PC-9 (cell line): ENCODE measurements at regions not wholly inside any gene's neighbourhood (a gene's known extent, or its start where the extent isn't known, plus 50 kb on each side); places are given as distances from the start of the nearest gene placed in this dataset.

Source experiments
- BruUV-seq: library from RNA; stranded (reverse); fragments of 400-500 nt; replicated peaks from 2 replicates; lab custom pipeline; 2021; lab: Mats Ljungman, UMichigan
- CTCF ChIA-PET: fragments of 300-600 bp; sonication (Branson Sonifier 250); formaldehyde crosslinking; loops from one replicate; lab custom pipeline; 2022; ENCODE audit warnings: antibody characterized with exemption; lab: Charles Lee
- POLR2A ChIA-PET: fragments of 300-600 bp; sonication (Branson Sonifier 250); formaldehyde crosslinking; loops from one replicate; lab custom pipeline; 2022; ENCODE audit warnings: antibody characterized with exemption; ENCODE audit not compliant: unreplicated experiment; lab: Charles Lee
- DNase-seq, 2 experiments: peaks; one replicate each; pipeline versions ENCODE4 v3.0.0 to v3.0.0-alpha.2; 2015 to 2022; ENCODE audit warnings: mixed read lengths in 1 of 2
- H2AFZ ChIP-seq: fragments of 200-600 bp; sonication (generic); 2 replicates; pipeline ENCODE4 v1.8.1; 2017; ENCODE audit warnings: antibody characterized with exemption
- H3F3A ChIP-seq: fragments of 200-600 bp; sonication (generic); 2 replicates; pipeline ENCODE4 v1.8.1; 2017; ENCODE audit warnings: antibody characterized with exemption, mild to moderate bottlenecking, low read depth; ENCODE audit not compliant: insufficient read depth
- H3K27ac ChIP-seq: fragments of 200-600 bp; sonication (generic); 2 replicates; pipeline ENCODE4 v1.6.1; 2016; ENCODE audit warnings: mixed run types
- H3K27me3 ChIP-seq: fragments of 200-600 bp; sonication (generic); 2 replicates; pipeline ENCODE4 v1.6.1; 2016; ENCODE audit warnings: low read depth, mixed run types; ENCODE audit not compliant: insufficient read depth
- H3K36me3 ChIP-seq: fragments of 200-600 bp; sonication (generic); 2 replicates; pipeline ENCODE4 v1.6.1; 2016; ENCODE audit warnings: low read depth, mixed run types
- H3K4me1 ChIP-seq: fragments of 200-600 bp; sonication (generic); replicated peaks from 2 replicates; pipeline ENCODE4 v1.6.1; 2016; ENCODE audit warnings: mixed run types; ENCODE audit not compliant: insufficient read depth
- H3K4me2 ChIP-seq: fragments of 200-600 bp; sonication (generic); 2 replicates; pipeline ENCODE4 v1.6.1; 2017; ENCODE audit warnings: mixed run types
- H3K4me3 ChIP-seq: fragments of 200-600 bp; sonication (generic); 2 replicates; pipeline ENCODE4 v1.6.1; 2016; ENCODE audit warnings: mixed run types
- H3K79me2 ChIP-seq: fragments of 200-600 bp; sonication (generic); 2 replicates; pipeline ENCODE4 v1.6.1; 2017; ENCODE audit warnings: low read depth, mixed run types
- H3K9me2 ChIP-seq: fragments of 200-600 bp; sonication (generic); 2 replicates; pipeline ENCODE4 v1.8.1; 2017; ENCODE audit warnings: mild to moderate bottlenecking; ENCODE audit not compliant: insufficient read depth
- H3K9me3 ChIP-seq: fragments of 200-600 bp; sonication (generic); 2 replicates; pipeline ENCODE4 v1.8.1; 2016; ENCODE audit warnings: low read depth; ENCODE audit not compliant: insufficient read depth
- H4K20me1 ChIP-seq: fragments of 200-600 bp; sonication (generic); 2 replicates; pipeline ENCODE4 v1.8.1; 2017; ENCODE audit not compliant: insufficient read depth
- EZH2 ChIP-seq: fragments of 200-600 bp; sonication (generic); IDR thresholded peaks from 2 replicates; pipeline ENCODE4 v1.8.0; 2017; ENCODE audit warnings: antibody characterized with exemption, low read depth
- intact Hi-C: fragments of 100-400 bp; cut with micrococcal nuclease; formaldehyde crosslinking; loops from one replicate; pipeline ENCODE4 v1.10.0; 2022; ENCODE audit not compliant: unreplicated experiment
- TF ChIP-seq, protein P1 (sequence below): fragments of 200-600 bp; sonication (generic); conservative IDR thresholded peaks from 2 replicates; pipeline ENCODE4 v1.6.1; 2017; ENCODE audit warnings: mixed run types, antibody characterized with exemption, mild to moderate bottlenecking, moderate library complexity

DNA sequence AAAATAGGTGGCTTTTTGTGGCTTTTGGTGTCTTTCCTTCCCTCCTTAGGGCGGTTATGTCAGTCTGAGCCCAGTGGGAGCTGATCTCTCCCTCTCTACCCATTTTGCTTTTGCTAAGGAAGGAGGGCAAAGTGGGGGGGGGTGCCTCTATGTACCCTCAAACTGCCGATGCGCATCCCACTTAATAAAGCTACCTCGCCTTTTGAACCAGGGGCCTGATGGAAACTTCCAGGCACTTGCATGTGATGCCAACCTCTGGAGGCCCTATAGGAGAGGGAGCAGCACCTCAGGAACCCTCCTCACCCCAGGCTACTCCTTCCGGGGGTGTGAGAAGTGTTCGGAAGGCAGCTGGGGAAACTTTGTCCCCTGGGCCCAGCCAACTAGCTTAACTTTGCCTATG lies 97.0 kb upstream of the HSD17B12 start:
- Histone ChIP-seq H3K36me3 (no peaks in the 10 kb centered on the region), H3K79me2 (no peaks in the 10 kb centered on the region), H3K9me3 (no peaks in the 10 kb centered on the region), H4K20me1 (no peaks in the 10 kb centered on the region), H3K4me2 (no peak overlapping the region), H2AFZ (no peak overlapping the region), H3K27me3 (peaks cover 27% of the 10 kb centered on the region), H3K4me3 (no peak overlapping the region), H3K4me1 (no peaks in the 10 kb centered on the region), H3F3A (no peaks in the 10 kb centered on the region), H3K9me2 (no peaks in the 10 kb centered on the region), H3K27ac (no peak overlapping the region)
- intact Hi-C loops = no loop called here
- BruUV-seq = no TSS peak
- DNase-seq = no peak
- POLR2A ChIA-PET = no interaction called here
- CTCF ChIA-PET = no interaction called here
- TF ChIP-seq, protein P1, sequence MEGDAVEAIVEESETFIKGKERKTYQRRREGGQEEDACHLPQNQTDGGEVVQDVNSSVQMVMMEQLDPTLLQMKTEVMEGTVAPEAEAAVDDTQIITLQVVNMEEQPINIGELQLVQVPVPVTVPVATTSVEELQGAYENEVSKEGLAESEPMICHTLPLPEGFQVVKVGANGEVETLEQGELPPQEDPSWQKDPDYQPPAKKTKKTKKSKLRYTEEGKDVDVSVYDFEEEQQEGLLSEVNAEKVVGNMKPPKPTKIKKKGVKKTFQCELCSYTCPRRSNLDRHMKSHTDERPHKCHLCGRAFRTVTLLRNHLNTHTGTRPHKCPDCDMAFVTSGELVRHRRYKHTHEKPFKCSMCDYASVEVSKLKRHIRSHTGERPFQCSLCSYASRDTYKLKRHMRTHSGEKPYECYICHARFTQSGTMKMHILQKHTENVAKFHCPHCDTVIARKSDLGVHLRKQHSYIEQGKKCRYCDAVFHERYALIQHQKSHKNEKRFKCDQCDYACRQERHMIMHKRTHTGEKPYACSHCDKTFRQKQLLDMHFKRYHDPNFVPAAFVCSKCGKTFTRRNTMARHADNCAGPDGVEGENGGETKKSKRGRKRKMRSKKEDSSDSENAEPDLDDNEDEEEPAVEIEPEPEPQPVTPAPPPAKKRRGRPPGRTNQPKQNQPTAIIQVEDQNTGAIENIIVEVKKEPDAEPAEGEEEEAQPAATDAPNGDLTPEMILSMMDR = no peak
- TF ChIP-seq EZH2 = no peak

- CTCF ChIA-PET = no interaction called here
Measured at GRCh38 chr11:43585877-43586608, 94.5 kb upstream of the HSD17B12 start.

DNA sequence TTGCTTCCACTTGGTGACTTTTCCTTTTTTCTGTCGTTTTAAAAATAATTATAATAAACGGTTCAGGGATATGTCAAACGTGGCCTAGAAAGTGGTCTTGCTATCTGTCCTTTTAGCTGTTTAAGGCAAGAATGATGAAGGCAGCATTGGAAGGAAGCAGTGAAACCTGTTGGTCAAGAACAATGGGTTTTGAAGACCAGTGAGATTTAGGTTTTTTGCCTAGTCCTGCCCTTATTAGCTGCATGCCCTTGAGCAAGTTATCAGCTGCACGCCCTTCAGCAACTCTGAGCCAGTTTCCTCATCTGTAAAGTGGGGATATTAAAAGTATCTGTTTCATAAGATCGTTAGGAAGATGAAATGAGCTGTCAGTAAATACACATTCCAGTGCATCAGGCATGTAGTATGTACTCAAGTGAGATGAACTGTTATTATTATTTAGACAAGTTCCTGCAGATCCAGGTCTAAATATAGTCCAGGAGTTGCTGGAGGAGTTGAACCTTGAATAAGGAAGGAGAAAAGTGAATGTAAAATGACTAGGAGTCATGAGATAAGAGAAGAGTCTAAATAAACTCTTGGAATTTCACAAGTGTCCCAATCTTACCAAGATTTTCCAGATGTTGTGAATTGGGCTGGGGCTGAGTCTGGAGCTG lies 90.8 kb upstream of the HSD17B12 start:
- POLR2A ChIA-PET = interaction anchor here (0.6 kb wide), 2 partner anchors 43 to 270 kb away, joined by 9 to 11 read pairs; no protein-coding TSS in a partner anchor
- TF ChIP-seq, protein P1 = no peak
- TF ChIP-seq EZH2 = no peak
- Histone ChIP-seq H3K27ac (no peak overlapping the region), H3K36me3 (no peaks in the 10 kb centered on the region), H3K4me1 (no peaks in the 10 kb centered on the region), H2AFZ (no peak overlapping the region), H3F3A (no peaks in the 10 kb centered on the region), H3K79me2 (no peaks in the 10 kb centered on the region), H4K20me1 (no peaks in the 10 kb centered on the region), H3K4me2 (no peak overlapping the region), H3K9me2 (no peaks in the 10 kb centered on the region), H3K9me3 (no peaks in the 10 kb centered on the region), H3K4me3 (no peak overlapping the region), H3K27me3 (no peaks in the 10 kb centered on the region)
- no TSS peak for BruUV-seq
- no peak for DNase-seq
- intact Hi-C loops = no loop called here
- CTCF ChIA-PET = no interaction called here

More at GRCh38 chr11:43585877-43586608, 94.5 kb upstream of the HSD17B12 start:
- no peaks in the 10 kb centered on the region for H3K9me3 ChIP-seq
- no peaks in the 10 kb centered on the region for H3K9me2 ChIP-seq
- POLR2A ChIA-PET = no interaction called here
- no peaks in the 10 kb centered on the region for H3K36me3 ChIP-seq
- intact Hi-C loops = no loop called here
- no peaks in the 10 kb centered on the region for H3K79me2 ChIP-seq
- no peaks in the 10 kb centered on the region for H4K20me1 ChIP-seq
- no peak overlapping the region for H2AFZ ChIP-seq
- no peaks in the 10 kb centered on the region for H3F3A ChIP-seq
- no TSS peak for BruUV-seq
- H3K27ac ChIP-seq = no peak overlapping the region
- no peak for DNase-seq
- no peaks in the 10 kb centered on the region for H3K4me1 ChIP-seq
- TF ChIP-seq, protein P1 = no peak
- no peak for TF ChIP-seq EZH2
- H3K4me2 ChIP-seq = no peak overlapping the region
- peaks cover 6% of the 10 kb centered on the region; the same call in 1 of the 2 replicates for H3K27me3 ChIP-seq
- no peak overlapping the region for H3K4me3 ChIP-seq
